Frontal cortex (tissue), 3 donors: ENCODE measurements at regions not wholly inside any gene's neighbourhood (a gene's known extent, or its start where the extent isn't known, plus 50 kb on each side); places are given as distances from the start of the nearest gene placed in this dataset.
"Not testable (repeated sequence)": the region's sequence is repeated elsewhere in the genome, so short reads cannot be mapped to it uniquely, and the experiment has no call there.

Source experiments
- DNase-seq, 2 donors: peaks; one replicate each; pipeline ENCODE4 v3.0.0; 2012; ENCODE audit warnings: low spot score in 2 of 2
- FAIRE-seq: peaks from 2 replicates; lab custom pipeline; 2012; peaks lifted over from hg19 to GRCh38; lab: Jason Lieb, UNC
- donor health status: control.
- donor health status: control.
- donor health status: control.

GRCh38 chr12:83261998-83262397, 575.3 kb downstream of the TMTC2 start:
- DNase-seq: no peak
- FAIRE-seq: no peak

- not testable (repeated sequence) for FAIRE-seq
These were observed 573.4 kb downstream of the TMTC2 start for GRCh38 chr12:83260126-83260525.

GRCh38 chr12:83257726-83258125, 571.0 kb downstream of the TMTC2 start:
- FAIRE-seq (no peak), DNase-seq (no peak)

More at GRCh38 chr12:83260126-83260525, 573.4 kb downstream of the TMTC2 start:
- DNase-seq: not testable (repeated sequence)

- DNase-seq: no peak
These were observed 569.9 kb downstream of the TMTC2 start for GRCh38 chr12:83256562-83256961.

GRCh38 chr12:83250866-83251265, 564.2 kb downstream of the TMTC2 start:
- no peak for DNase-seq
- FAIRE-seq: no peak

More at GRCh38 chr12:83256562-83256961, 569.9 kb downstream of the TMTC2 start:
- no peak for FAIRE-seq

- no peak for FAIRE-seq
- DNase-seq: no peak
These were observed 558.5 kb downstream of the TMTC2 start for GRCh38 chr12:83245156-83245555.

- no peak for FAIRE-seq
These were observed 557.3 kb downstream of the TMTC2 start for GRCh38 chr12:83244001-83244400.

GRCh38 chr12:83233987-83234386, 547.3 kb downstream of the TMTC2 start:
- FAIRE-seq, DNase-seq: not testable (repeated sequence)

More at GRCh38 chr12:83244001-83244400, 557.3 kb downstream of the TMTC2 start:
- DNase-seq: no peak

GRCh38 chr12:83226960-83227359, 540.3 kb downstream of the TMTC2 start:
- FAIRE-seq, DNase-seq: not testable (repeated sequence)

GRCh38 chr12:83225806-83226205, 539.1 kb downstream of the TMTC2 start:
- no peak for FAIRE-seq

GRCh38 chr12:83224012-83224411, 537.3 kb downstream of the TMTC2 start:
- no peak for FAIRE-seq
- DNase-seq: no peak

More at GRCh38 chr12:83225806-83226205, 539.1 kb downstream of the TMTC2 start:
- no peak for DNase-seq

GRCh38 chr12:83220774-83221173, 534.1 kb downstream of the TMTC2 start:
- DNase-seq (no peak), FAIRE-seq (no peak)

- FAIRE-seq: no peak
- DNase-seq: no peak
These were observed 529.5 kb downstream of the TMTC2 start for GRCh38 chr12:83216230-83216629.

GRCh38 chr12:83214185-83214584, 527.5 kb downstream of the TMTC2 start:
- DNase-seq (no peak), FAIRE-seq (no peak)

GRCh38 chr12:83210933-83211332, 524.2 kb downstream of the TMTC2 start:
- no peak for DNase-seq
- no peak for FAIRE-seq

GRCh38 chr12:83199069-83199468, 512.4 kb downstream of the TMTC2 start:
- FAIRE-seq (no peak), DNase-seq (no peak)

- FAIRE-seq: no peak
- DNase-seq: no peak
These were observed 511.7 kb downstream of the TMTC2 start for GRCh38 chr12:83198291-83199015.

- DNase-seq (no peak), FAIRE-seq (no peak)
These were observed 510.8 kb downstream of the TMTC2 start for GRCh38 chr12:83197483-83197914.

- FAIRE-seq: no peak
- DNase-seq: no peak
These were observed 510.1 kb downstream of the TMTC2 start for GRCh38 chr12:83196694-83197350.

- DNase-seq (no peak), FAIRE-seq (no peak)
These were observed 504.1 kb downstream of the TMTC2 start for GRCh38 chr12:83190631-83191390.
